CD4-positive, CD25-positive, alpha-beta regulatory T cell (primary cell): ENCODE measurements at regions not wholly inside any gene's neighbourhood (a gene's known extent, or its start where the extent isn't known, plus 50 kb on each side); places are given as distances from the start of the nearest gene placed in this dataset.

Source experiments
- ATAC-seq, 2 donors: fragments of 150-1000 bp; cut with Tn5 transposase; one replicate each; pipeline ENCODE4 v1.10.0; 2021; ENCODE audit warnings: low read depth in 2 of 2, moderate number of reproducible peaks in 2 of 2, moderate library complexity in 1 of 2
- DNase-seq, 3 donors: peaks; one replicate each; pipeline versions ENCODE4 v3.0.0 to v3.0.0-alpha.2; 2012 to 2022; ENCODE audit warnings: mixed read lengths in 1 of 3
- H3K27ac ChIP-seq: one replicate; pipeline ENCODE4 v1.7.0; 2013; ENCODE audit warnings: mild to moderate bottlenecking, low read length; ENCODE audit not compliant: insufficient read depth, poor library complexity, severe bottlenecking
- H3K27me3 ChIP-seq: one replicate; pipeline ENCODE4 v1.7.0; 2013; ENCODE audit warnings: low read length; ENCODE audit not compliant: control insufficient read depth, insufficient read depth
- H3K36me3 ChIP-seq: one replicate; pipeline ENCODE4 v1.7.0; 2013; ENCODE audit warnings: mild to moderate bottlenecking, low read length, moderate library complexity; ENCODE audit not compliant: control insufficient read depth, insufficient read depth
- H3K4me1 ChIP-seq: 2 replicates; pipeline ENCODE4 v1.7.0; 2013; ENCODE audit warnings: mild to moderate bottlenecking, low read length; ENCODE audit not compliant: insufficient read depth, control insufficient read depth, poor library complexity, severe bottlenecking
- H3K4me3 ChIP-seq: one replicate; pipeline ENCODE4 v1.7.0; 2013; ENCODE audit warnings: low read depth, mild to moderate bottlenecking, low read length, moderate library complexity
- H3K9me3 ChIP-seq, 2 experiments: 1 replicate in 1 of 2; 2 replicates in 1 of 2; pipeline ENCODE4 v1.7.0; 2013; ENCODE audit warnings: low read length in 2 of 2, mild to moderate bottlenecking in 1 of 2, moderate library complexity in 1 of 2; ENCODE audit not compliant: control insufficient read depth in 2 of 2
- H3K27ac Mint-ChIP-seq, 3 donors: one replicate each; pipeline ENCODE4 v1.8.0; 2020 to 2022; ENCODE audit warnings: mild to moderate bottlenecking in 3 of 3, mixed read lengths in 3 of 3, moderate library complexity in 2 of 3
- H3K27me3 Mint-ChIP-seq: one replicate; pipeline ENCODE4 v1.8.0; 2022; ENCODE audit warnings: mild to moderate bottlenecking, mixed read lengths
- H3K36me3 Mint-ChIP-seq: one replicate; pipeline ENCODE4 v1.8.0; 2020; ENCODE audit warnings: mixed read lengths
- H3K4me1 Mint-ChIP-seq, 4 donors: one replicate each; pipeline ENCODE4 v1.8.0; 2020 to 2022; ENCODE audit warnings: mixed read lengths in 4 of 4, mild to moderate bottlenecking in 1 of 4
- H3K4me3 Mint-ChIP-seq, 4 donors: one replicate each; pipeline ENCODE4 v1.8.0; 2020 to 2022; ENCODE audit warnings: mild to moderate bottlenecking in 4 of 4, mixed read lengths in 4 of 4, moderate library complexity in 3 of 4
- H3K9me3 Mint-ChIP-seq, 7 donors: one replicate each; pipeline ENCODE4 v1.8.0; 2020 to 2022; ENCODE audit warnings: mixed read lengths in 7 of 7, mild to moderate bottlenecking in 3 of 7, moderate library complexity in 2 of 7

DNA sequence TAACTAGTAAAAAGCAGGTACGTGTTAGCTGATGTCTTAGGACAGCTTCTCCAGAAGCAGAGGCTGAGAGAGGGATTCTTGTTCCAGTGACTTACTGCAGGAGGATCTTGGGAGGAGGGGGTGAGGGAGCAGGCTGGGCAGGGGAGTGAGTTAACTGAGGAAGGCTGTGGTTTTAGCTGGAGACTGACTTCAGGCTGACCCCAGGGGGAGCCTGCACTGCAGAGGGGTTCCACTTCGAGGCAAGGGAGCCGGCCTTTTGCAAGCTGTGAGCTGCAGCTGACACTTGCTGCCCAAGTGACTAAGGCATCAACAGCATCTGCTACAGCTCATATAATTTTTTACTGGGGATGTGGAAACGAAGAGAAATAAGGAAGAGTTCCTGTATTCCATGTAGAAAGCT is 50.4 kb upstream of the SOD1 start:
- Mint-ChIP-seq H3K36me3 (peaks cover 7% of the 10 kb centered on the region), H3K4me1 (peaks cover 0 to 5% (median 2%) of the 10 kb centered on the region in 4 donors), H3K9me3 (peaks cover 0 to 9% (median 4%) of the 10 kb centered on the region in 7 donors), H3K27me3 (peaks cover 14% of the 10 kb centered on the region), H3K4me3 (no peak overlapping the region), H3K27ac (peak overlapping the region in 1 of 3 donors; percentile 32)
- peaks cover 0 to 4% of the 10 kb centered on the region in 2 experiments for H3K9me3 ChIP-seq
- H3K4me1 ChIP-seq, result no peaks in the 10 kb centered on the region
- no peak overlapping the region for H3K27ac ChIP-seq
- DNase-seq (no peak), ATAC-seq (no peak)
- no peaks in the 10 kb centered on the region for H3K27me3 ChIP-seq
- H3K4me3 ChIP-seq, result no peak overlapping the region
- no peaks in the 10 kb centered on the region for H3K36me3 ChIP-seq

DNA sequence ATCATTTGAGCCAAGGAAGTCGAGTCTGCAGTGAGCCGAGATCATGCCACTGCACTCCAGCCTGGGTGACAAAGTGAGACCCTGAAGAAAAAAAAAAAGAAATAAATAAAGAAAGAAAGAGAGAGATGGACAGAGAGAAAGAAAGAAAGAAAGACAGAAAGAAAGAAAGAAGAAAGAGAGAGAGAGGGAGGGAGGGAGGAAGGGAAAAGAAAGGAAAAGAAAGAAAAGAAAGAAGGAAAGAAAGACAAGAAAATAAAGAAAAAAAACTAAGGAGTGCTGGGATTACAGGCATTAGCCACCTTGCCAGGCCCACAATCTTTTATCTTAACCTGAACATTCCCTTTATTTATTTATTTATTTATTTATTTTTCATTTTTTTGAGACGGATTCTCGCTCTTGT is 51.7 kb upstream of the SOD1 start:
- H3K36me3 Mint-ChIP-seq, result peaks cover 7% of the 10 kb centered on the region
- Histone ChIP-seq H3K27ac (no peak overlapping the region), H3K9me3 (peaks cover 0 to 4% of the 10 kb centered on the region in 2 experiments), H3K4me1 (no peaks in the 10 kb centered on the region), H3K27me3 (no peaks in the 10 kb centered on the region), H3K36me3 (no peaks in the 10 kb centered on the region), H3K4me3 (no peak overlapping the region)
- peaks cover 14% of the 10 kb centered on the region for H3K27me3 Mint-ChIP-seq
- ATAC-seq (no peak), DNase-seq (no peak)
- peaks cover 0 to 5% (median 2%) of the 10 kb centered on the region in 4 donors for H3K4me1 Mint-ChIP-seq
- no peak overlapping the region for H3K4me3 Mint-ChIP-seq
- H3K9me3 Mint-ChIP-seq, result peaks cover 0 to 9% (median 4%) of the 10 kb centered on the region in 7 donors
- H3K27ac Mint-ChIP-seq, result no peak overlapping the region

DNA sequence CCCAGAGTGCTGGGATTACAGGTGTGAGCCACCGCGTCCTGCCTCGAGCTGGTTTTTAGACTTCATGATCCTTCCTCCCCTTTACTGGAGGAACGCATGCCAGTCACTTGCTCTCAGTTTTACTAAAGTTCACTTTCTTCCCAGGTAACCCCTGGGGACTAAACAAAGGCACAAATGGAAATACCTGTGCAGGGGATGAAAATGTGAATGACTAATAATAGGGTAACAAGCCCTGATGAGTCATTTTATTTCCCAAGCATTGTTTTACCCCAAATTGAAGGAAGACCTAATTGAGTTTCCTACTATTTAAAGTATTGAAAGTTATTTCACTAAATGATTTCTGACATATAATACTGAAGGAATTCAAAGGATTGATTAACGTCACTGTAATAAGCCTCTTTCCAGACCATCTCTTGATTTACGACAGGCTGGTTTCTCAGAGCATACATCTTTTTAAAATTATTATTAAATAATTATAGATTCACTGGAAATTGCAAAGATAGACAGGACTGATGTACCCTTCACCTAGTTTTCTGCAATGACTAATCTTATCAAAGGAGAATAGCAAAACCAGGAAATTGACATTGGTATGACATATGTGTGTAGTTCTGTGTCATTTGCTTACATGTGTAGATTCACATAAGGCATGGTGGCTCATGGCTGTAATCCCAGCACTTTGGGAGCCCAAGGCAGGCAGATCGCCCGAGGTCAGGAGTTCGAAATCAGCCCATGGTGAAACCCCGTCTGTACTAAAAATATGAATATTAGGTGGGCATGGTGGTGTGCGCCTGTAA is 53.2 kb upstream of the SOD1 start:
- Mint-ChIP-seq H3K4me1 (peaks cover 0 to 5% (median 2%) of the 10 kb centered on the region in 4 donors), H3K36me3 (peaks cover 7% of the 10 kb centered on the region), H3K4me3 (no peak overlapping the region), H3K9me3 (peaks cover 0 to 6% (median 0%) of the 10 kb centered on the region in 7 donors), H3K27me3 (peaks cover 11% of the 10 kb centered on the region), H3K27ac (no peak overlapping the region)
- DNase-seq, result no peak
- Histone ChIP-seq H3K4me1 (no peaks in the 10 kb centered on the region), H3K27ac (no peak overlapping the region), H3K27me3 (no peaks in the 10 kb centered on the region), H3K9me3 (peaks cover 0 to 3% of the 10 kb centered on the region in 2 experiments), H3K36me3 (no peaks in the 10 kb centered on the region), H3K4me3 (no peak overlapping the region)
- no peak for ATAC-seq

GRCh38 chr21:31604591-31605190 is 54.8 kb upstream of the SOD1 start:
- Histone ChIP-seq H3K4me3 (no peak overlapping the region), H3K9me3 (no peaks in the 10 kb centered on the region), H3K36me3 (no peaks in the 10 kb centered on the region), H3K27ac (no peak overlapping the region), H3K4me1 (no peaks in the 10 kb centered on the region), H3K27me3 (no peaks in the 10 kb centered on the region)
- Mint-ChIP-seq H3K27ac (peak overlapping the region in 1 of 3 donors; percentile 37), H3K9me3 (no peaks in the 10 kb centered on the region), H3K36me3 (peaks cover 4% of the 10 kb centered on the region), H3K27me3 (peaks cover 11% of the 10 kb centered on the region), H3K4me3 (no peak overlapping the region), H3K4me1 (peaks cover 0 to 5% (median 2%) of the 10 kb centered on the region in 4 donors)
- ATAC-seq, result peak in 1 of 2 donors; percentile 89
- DNase-seq, result peak; percentile 50 to 82 (median 65)

DNA sequence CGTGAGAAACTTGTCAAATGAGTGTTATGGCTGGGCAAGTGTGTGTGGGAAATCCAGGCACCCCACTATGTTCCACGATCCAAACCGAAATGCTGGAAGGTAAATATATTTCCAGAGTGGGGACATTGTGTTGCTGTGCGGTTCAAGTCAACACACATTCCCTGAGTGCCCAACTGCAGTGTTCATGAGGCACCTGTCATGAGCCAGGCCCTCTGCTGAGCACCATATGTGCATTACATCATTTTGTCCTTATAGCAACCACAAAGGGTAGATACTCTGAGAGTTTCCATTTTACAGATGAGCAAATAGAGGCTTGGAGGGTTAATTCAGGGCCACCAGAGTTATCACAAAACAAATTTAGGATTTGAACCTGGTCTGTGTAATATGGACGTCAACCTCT is 59.9 kb upstream of the SOD1 start:
- no peak overlapping the region for H3K4me3 Mint-ChIP-seq
- H3K9me3 ChIP-seq, result no peaks in the 10 kb centered on the region
- H3K27ac ChIP-seq, result no peak overlapping the region
- H3K9me3 Mint-ChIP-seq, result peaks cover 0 to 2% (median 0%) of the 10 kb centered on the region in 7 donors
- H3K4me1 Mint-ChIP-seq, result peaks cover 0 to 2% (median 1%) of the 10 kb centered on the region in 4 donors
- H3K27ac Mint-ChIP-seq, result no peak overlapping the region
- no peaks in the 10 kb centered on the region for H3K27me3 ChIP-seq
- H3K36me3 Mint-ChIP-seq, result no peaks in the 10 kb centered on the region
- H3K36me3 ChIP-seq, result no peaks in the 10 kb centered on the region
- H3K27me3 Mint-ChIP-seq, result peaks cover 4% of the 10 kb centered on the region
- DNase-seq, result no peak
- no peak for ATAC-seq
- H3K4me3 ChIP-seq, result no peak overlapping the region
- H3K4me1 ChIP-seq, result no peaks in the 10 kb centered on the region

- DNase-seq (no peak), ATAC-seq (no peak)
- no peaks in the 10 kb centered on the region for H3K4me1 ChIP-seq
- no peaks in the 10 kb centered on the region for H3K27me3 Mint-ChIP-seq
- H3K9me3 Mint-ChIP-seq, result peaks cover 0 to 2% (median 0%) of the 10 kb centered on the region in 7 donors
- no peaks in the 10 kb centered on the region for H3K4me1 Mint-ChIP-seq
- no peak overlapping the region for H3K27ac Mint-ChIP-seq
- H3K9me3 ChIP-seq, result no peaks in the 10 kb centered on the region
- no peak overlapping the region for H3K4me3 Mint-ChIP-seq
- H3K27ac ChIP-seq, result no peak overlapping the region
- H3K4me3 ChIP-seq, result no peak overlapping the region
- H3K27me3 ChIP-seq, result no peaks in the 10 kb centered on the region
- no peaks in the 10 kb centered on the region for H3K36me3 ChIP-seq
- H3K36me3 Mint-ChIP-seq, result no peaks in the 10 kb centered on the region
These were observed 60.5 kb upstream of the SOD1 start for GRCh38 chr21:31599013-31599412.

DNA sequence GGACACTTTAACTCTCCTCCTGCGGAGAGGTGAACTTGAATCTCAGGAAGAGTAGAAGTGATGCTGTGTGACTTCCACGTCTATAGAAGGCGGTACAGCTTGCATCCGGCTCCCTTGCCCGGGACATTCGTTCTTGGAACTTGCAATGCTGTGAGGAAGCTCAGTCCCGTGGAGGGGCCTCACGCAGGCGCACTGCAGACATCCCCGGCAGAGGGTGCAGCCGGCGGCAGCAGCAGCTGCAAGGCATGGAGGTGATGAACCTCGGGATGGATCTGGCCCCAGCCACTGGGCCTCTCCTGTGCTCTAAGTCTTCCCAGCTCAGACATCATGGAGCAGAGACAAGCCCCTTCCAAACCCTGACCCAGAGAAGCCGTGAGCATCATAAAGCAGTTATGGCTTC is 61.8 kb upstream of the SOD1 start:
- Mint-ChIP-seq H3K9me3 (peaks cover 0 to 2% (median 0%) of the 10 kb centered on the region in 7 donors), H3K36me3 (no peaks in the 10 kb centered on the region), H3K4me1 (no peaks in the 10 kb centered on the region), H3K27ac (no peak overlapping the region), H3K27me3 (no peaks in the 10 kb centered on the region), H3K4me3 (no peak overlapping the region)
- Histone ChIP-seq H3K27me3 (no peaks in the 10 kb centered on the region), H3K9me3 (no peaks in the 10 kb centered on the region), H3K27ac (no peak overlapping the region), H3K36me3 (no peaks in the 10 kb centered on the region), H3K4me3 (no peak overlapping the region), H3K4me1 (no peaks in the 10 kb centered on the region)
- ATAC-seq, result no peak
- no peak for DNase-seq
